ENCODE measurements at regions not wholly inside any gene's neighbourhood (a gene's known extent, or its start where the extent isn't known, plus 50 kb on each side); places are given as distances from the start of the nearest gene placed in this dataset.

- POLR2A ChIA-PET (ENCODE audit: unreplicated experiment): no interaction called here
- Histone ChIP-seq H3K79me1 (ENCODE audit: low read depth in 1 of 2, low read length in 2 of 2) (no peaks in the 10 kb centered on the region), H3K18ac (ENCODE audit: low read depth, low read length) (no peak overlapping the region), H2BK20ac (ENCODE audit: low read depth, low read length) (no peak overlapping the region), H2BK5ac (ENCODE audit: low read depth, low read length, poor library complexity, severe bottlenecking) (no peak overlapping the region), H3K9ac (ENCODE audit: low read depth, low read length) (no peak overlapping the region), H3K27me3 (ENCODE audit: control insufficient read depth, insufficient read depth, low read length) (no peaks in the 10 kb centered on the region), H4K8ac (ENCODE audit: low read depth in 2 of 2, low read length in 2 of 2) (no peak overlapping the region), H4K20me1 (ENCODE audit: insufficient read depth, low read length) (no peaks in the 10 kb centered on the region), H3K27ac (ENCODE audit: insufficient read depth, low read length) (no peak overlapping the region), H2AK5ac (ENCODE audit: low read depth, low read length) (no peak overlapping the region), H3K4me1 (ENCODE audit: control insufficient read depth, insufficient read depth, low read length) (peaks cover 5% of the 10 kb centered on the region; the same call in 1 of the 2 replicates), H3K4me3 (ENCODE audit: insufficient read depth, low read depth, low read length) (no peak overlapping the region), H3K36me3 (ENCODE audit: control insufficient read depth, insufficient read depth, low read length) (no peaks in the 10 kb centered on the region), H3K23ac (ENCODE audit: low read depth, low read length) (no peak overlapping the region), H3K4ac (ENCODE audit: low read depth, low read length) (no peak overlapping the region), H3K14ac (replicated peaks; ENCODE audit: low read depth, low read length) (no peak overlapping the region), H3K9me1 (ENCODE audit: insufficient read depth, low read length) (no peaks in the 10 kb centered on the region), H3K9me3 (ENCODE audit: control insufficient read depth, insufficient read depth, low read length) (peaks cover 7% of the 10 kb centered on the region; the same call in 1 of the 2 replicates), H3K4me2 (ENCODE audit: low read depth, low read length) (no peak overlapping the region), H3K56ac (ENCODE audit: extremely low read depth, insufficient read depth, low read length) (no peak overlapping the region), H2BK120ac (ENCODE audit: low read depth, low read length) (no peak overlapping the region), H4K91ac (ENCODE audit: insufficient read depth, low read depth, low read length) (no peak overlapping the region), H2BK15ac (ENCODE audit: low read depth, low read length) (no peak overlapping the region), H2AK9ac (replicated peaks; ENCODE audit: low read depth, low read length, poor library complexity) (no peak overlapping the region), H2AFZ (replicated peaks; ENCODE audit: low read length, poor library complexity) (no peak overlapping the region), H4K5ac (ENCODE audit: low read depth, low read length) (no peak overlapping the region)
- CTCF ChIA-PET: interaction anchor here (1.1 kb wide), 1 partner anchor 13 kb away, joined by 3 read pairs; no protein-coding TSS in a partner anchor
- in situ Hi-C loops (cut with MboI; ENCODE audit: low sequenced_read_pairs) (no loop called here), dilution Hi-C loops (cut with HindIII; ENCODE audit: low sequenced_read_pairs, unreplicated experiment) (no loop called here), intact Hi-C loops (cut with micrococcal nuclease) (no loop called here)
- ATAC-seq (ENCODE audit: low read depth) (no peak), DNase-seq (no peak)
- WGBS, 2 experiments (ENCODE audit: extremely low coverage in 2 of 2, insufficient read length in 1 of 2): 75% methylated on average over 6 of the region's 11 CpGs; no CpG with 5 or more reads in 1 of the 2 experiments
- BruUV-seq (replicated peaks): no TSS peak
- no peak for TF ChIP-seq MAZ (IDR thresholded peaks at IDR 0.05; ENCODE audit: borderline replicate concordance, low read depth, low read length)
- TF ChIP-seq POLR2A (IDR thresholded peaks at IDR 0.05; ENCODE audit: low read depth, low read length): no peak
- TF ChIP-seq RFX5 (IDR thresholded peaks at IDR 0.05; ENCODE audit: low read depth, low read length): no peak
- no peak for TF ChIP-seq CEBPB (IDR thresholded peaks at IDR 0.05; ENCODE audit: low read depth, low read length)
- no peak for TF ChIP-seq CTCF (conservative IDR thresholded peaks at IDR 0.05; ENCODE audit: low read depth, low read length)
- TF ChIP-seq USF2 (IDR thresholded peaks at IDR 0.05; ENCODE audit: low read depth, low read length): no peak
- no peak for TF ChIP-seq SMC3 (IDR thresholded peaks at IDR 0.05; ENCODE audit: low read depth, low read length)
- no peak for TF ChIP-seq FOS (IDR thresholded peaks at IDR 0.05; ENCODE audit: low read depth, low read length)
These were observed 51.5 kb upstream of the SHH start for GRCh38 chr7:155863721-155864151.
